Lower leg skin (tissue), 4 donors: ENCODE measurements at regions not wholly inside any gene's neighbourhood (a gene's known extent, or its start where the extent isn't known, plus 50 kb on each side); places are given as distances from the start of the nearest gene placed in this dataset.

Source experiments
- DNase-seq, 2 donors: peaks; one replicate each; pipeline ENCODE4 v3.0.0-alpha.2; 2019; ENCODE audit warnings: low spot score in 2 of 2
- H3K4me3 ChIP-seq: fragments of 200-600 bp; sonication (generic); 2 replicates; pipeline ENCODE4 v1.5.1; 2017; ENCODE audit warnings: mild to moderate bottlenecking, low read depth; ENCODE audit not compliant: poor library complexity, severe bottlenecking
- POLR2A ChIP-seq, 2 donors: fragments of 450-650 bp; IDR thresholded peaks; one replicate each; pipeline ENCODE4 v1.6.1; 2016 to 2017; ENCODE audit warnings: antibody characterized with exemption in 2 of 2, mild to moderate bottlenecking in 1 of 2, moderate library complexity in 1 of 2
- WGBS, 2 donors: methylation state at CpG; one replicate each; pipeline ENCODE4 v1.1.5; 2018; 5-methylcytosine and 5-hydroxymethylcytosine counted together
- intact Hi-C: fragments of 100-400 bp; cut with DNase I; formaldehyde crosslinking; loops from one replicate; pipeline ENCODE4 v1.15.0; 2023; ENCODE audit warnings: low total_unique reads
- TF ChIP-seq, protein P1 (sequence below), 3 donors: fragments of 450-650 bp; IDR thresholded peaks; one replicate each; pipeline ENCODE4 v1.5.1; 2016; ENCODE audit warnings: antibody characterized with exemption in 3 of 3, mild to moderate bottlenecking in 3 of 3, moderate library complexity in 2 of 3

DNA sequence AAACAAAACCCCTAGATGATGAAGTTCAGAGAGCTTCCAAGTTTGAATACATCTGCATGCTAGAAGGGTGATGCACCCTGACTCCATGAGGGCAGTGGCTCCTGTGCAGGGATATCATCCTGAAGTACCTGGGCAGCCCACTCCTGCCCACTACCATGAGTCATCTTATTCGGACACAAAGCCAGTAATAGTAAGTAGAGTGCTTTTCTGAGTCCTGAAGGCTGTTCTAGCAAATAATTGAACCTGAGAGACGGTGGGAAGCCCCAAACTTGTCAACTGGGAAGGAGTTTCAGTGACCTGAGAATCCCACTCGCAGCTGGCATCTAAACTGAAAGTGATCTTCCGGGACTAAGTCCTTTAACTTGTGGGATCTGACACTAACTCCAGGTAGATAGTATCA lies 152.9 kb upstream of the COL21A1 start:
- no peak overlapping the region for H3K4me3 ChIP-seq
- intact Hi-C loops: no loop called here
- TF ChIP-seq, protein P1, sequence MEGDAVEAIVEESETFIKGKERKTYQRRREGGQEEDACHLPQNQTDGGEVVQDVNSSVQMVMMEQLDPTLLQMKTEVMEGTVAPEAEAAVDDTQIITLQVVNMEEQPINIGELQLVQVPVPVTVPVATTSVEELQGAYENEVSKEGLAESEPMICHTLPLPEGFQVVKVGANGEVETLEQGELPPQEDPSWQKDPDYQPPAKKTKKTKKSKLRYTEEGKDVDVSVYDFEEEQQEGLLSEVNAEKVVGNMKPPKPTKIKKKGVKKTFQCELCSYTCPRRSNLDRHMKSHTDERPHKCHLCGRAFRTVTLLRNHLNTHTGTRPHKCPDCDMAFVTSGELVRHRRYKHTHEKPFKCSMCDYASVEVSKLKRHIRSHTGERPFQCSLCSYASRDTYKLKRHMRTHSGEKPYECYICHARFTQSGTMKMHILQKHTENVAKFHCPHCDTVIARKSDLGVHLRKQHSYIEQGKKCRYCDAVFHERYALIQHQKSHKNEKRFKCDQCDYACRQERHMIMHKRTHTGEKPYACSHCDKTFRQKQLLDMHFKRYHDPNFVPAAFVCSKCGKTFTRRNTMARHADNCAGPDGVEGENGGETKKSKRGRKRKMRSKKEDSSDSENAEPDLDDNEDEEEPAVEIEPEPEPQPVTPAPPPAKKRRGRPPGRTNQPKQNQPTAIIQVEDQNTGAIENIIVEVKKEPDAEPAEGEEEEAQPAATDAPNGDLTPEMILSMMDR (IDR thresholded peaks at IDR 0.05): no peak
- TF ChIP-seq POLR2A (IDR thresholded peaks at IDR 0.05): no peak
- 69 to 87% methylated on average over 4 of the region's 4 CpGs for WGBS, 2 donors
- no peak for DNase-seq

DNA sequence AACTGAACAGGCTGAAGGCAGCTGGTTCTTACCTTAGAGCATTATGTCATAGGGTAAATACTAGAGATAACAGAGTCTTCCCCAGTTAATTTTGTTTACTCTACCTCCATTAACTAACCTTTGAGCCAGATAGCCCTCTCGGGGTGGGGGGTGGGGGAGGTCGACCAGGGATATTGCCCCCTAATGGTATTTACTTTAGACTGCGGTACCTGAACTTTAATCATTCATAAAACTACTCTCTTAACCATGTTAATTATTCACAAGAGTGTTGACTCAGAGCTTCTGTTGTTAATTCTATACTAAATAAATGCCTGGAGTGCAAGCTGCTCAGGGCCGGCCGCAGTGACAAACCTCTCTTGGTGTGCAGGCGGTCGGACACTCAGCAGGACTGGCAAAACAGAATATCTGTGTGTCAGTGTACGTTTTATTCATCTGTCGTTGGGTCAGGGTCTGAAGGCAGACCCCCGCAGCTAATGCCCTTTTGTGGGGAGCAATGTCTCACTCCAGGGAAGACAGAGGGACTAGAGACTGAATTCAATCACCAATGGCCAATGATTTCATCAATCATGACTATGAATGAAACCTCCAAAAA lies 152.4 kb upstream of the COL21A1 start:
- WGBS, 2 donors: 79 to 89% methylated on average over 10 of the region's 10 CpGs
- intact Hi-C loops: no loop called here
- H3K4me3 ChIP-seq: no peak overlapping the region
- no peak for DNase-seq
- TF ChIP-seq, protein P1 (IDR thresholded peaks at IDR 0.05): no peak
- TF ChIP-seq POLR2A (IDR thresholded peaks at IDR 0.05): no peak

DNA sequence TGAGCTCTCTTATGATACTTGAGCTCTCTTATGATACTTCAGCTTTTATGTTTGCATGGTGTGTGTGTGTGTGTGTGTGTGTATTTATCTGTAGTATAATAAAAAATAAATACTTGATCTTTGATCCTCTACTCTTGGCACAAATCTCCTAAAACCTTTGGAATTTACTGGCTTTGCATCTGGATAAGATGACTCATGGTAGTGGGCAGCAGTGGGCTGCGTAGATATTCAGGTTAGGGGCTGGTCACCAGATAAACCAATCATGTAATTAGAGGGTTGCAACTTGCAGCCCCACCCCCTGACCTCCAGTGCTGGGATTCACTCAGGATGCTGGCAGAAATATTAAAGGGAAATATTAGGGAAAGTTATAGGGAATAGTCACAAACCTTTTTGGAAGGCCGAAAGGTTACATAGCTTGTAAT lies 151.9 kb upstream of the COL21A1 start:
- no peak overlapping the region for H3K4me3 ChIP-seq
- 73 to 80% methylated on average over 2 of the region's 2 CpGs for WGBS, 2 donors
- intact Hi-C loops: no loop called here
- DNase-seq: no peak
- TF ChIP-seq POLR2A (IDR thresholded peaks at IDR 0.05): no peak
- TF ChIP-seq, protein P1 (IDR thresholded peaks at IDR 0.05): no peak

DNA sequence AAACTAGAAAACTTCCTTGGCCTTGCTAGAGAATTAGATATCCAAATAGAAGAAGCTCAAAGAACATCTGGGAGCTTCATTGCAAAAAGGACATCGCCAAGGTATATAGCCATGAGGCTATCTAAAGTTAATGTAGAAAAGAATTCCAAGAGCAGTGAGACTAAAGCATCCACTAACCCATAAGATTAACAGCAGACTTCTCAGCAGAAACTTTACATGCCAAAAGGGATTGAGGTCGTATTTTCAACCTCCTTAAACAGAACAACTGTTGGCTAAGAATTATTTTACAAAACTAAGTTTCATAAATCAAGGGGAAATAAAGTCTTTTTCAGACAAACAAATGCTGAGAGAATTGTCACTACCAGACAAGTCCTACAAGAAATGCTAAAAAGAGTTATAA lies 149.1 kb upstream of the COL21A1 start:
- TF ChIP-seq, protein P1 (IDR thresholded peaks at IDR 0.05): no peak
- no peak for TF ChIP-seq POLR2A (IDR thresholded peaks at IDR 0.05)
- H3K4me3 ChIP-seq: no peak overlapping the region
- WGBS, 2 donors: 83 to 84% methylated on average over 2 of the region's 2 CpGs
- intact Hi-C loops: no loop called here
- DNase-seq: no peak

DNA sequence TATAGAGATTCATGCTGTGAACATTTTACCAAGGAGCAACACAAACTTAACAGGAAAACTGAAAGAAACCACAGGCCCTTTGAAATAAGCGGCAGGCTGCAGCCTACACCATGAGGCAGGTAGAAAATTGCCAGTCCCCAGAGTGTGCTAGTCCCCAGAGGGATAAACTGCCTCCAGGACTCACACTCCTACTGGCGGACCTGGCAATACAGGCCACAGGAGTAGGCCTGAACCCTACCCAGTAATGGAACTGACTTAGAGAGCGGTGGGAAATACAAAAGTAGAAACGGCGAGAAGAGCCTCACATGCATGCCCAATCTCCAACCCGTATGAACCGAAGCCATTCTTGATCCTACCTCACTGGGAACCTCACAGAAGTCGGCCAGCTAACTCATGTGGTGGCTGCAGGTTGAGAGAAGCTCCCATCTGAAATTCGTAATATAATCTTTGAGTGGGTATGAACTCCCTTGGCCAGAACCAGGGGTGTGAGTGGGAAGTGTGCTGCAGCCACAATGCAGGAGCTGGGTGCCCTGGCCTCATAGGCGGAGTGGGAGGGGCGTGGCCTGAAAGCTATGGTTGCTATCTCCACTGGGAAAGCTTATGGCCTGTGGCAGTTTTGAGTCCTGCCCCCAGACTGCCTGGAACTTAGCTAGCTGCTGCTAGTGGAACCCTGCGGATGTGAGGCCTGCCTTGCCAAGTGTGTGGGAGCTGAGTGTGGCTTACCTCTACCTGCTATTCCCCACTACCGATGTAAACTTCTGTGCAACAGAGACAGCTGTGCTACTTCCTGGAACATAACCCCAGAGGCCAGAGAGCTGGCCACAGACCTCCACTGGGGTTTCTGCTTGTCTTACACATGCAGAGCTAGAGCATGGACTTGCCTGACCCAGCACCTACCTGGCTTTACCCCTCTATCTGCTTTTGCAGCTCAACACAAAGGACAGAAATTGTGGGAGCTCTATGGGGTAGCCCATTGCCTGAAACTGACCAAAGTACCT lies 146.5 kb upstream of the COL21A1 start:
- H3K4me3 ChIP-seq: no peak overlapping the region
- DNase-seq: no peak
- intact Hi-C loops: no loop called here
- TF ChIP-seq, protein P1 (IDR thresholded peaks at IDR 0.05): no peak
- no peak for TF ChIP-seq POLR2A (IDR thresholded peaks at IDR 0.05)
- WGBS, 2 donors: 86 to 97% methylated on average over 13 of the region's 13 CpGs
